ENCODE measurements at regions not wholly inside any gene's neighbourhood (a gene's known extent, or its start where the extent isn't known, plus 50 kb on each side); places are given as distances from the start of the nearest gene placed in this dataset.
"Not testable (repeated sequence)": the region's sequence is repeated elsewhere in the genome, so short reads cannot be mapped to it uniquely, and the experiment has no call there.

GRCh38 chr6:80962382-80962781, 790.1 kb downstream of the TENT5A start:
- H3K27ac Mint-ChIP-seq (ENCODE audit: unreplicated experiment) = no peak overlapping the region
- DNase-seq (ENCODE audit: extremely low spot score, unreplicated experiment) = no peak
- TF ChIP-seq, protein P1, sequence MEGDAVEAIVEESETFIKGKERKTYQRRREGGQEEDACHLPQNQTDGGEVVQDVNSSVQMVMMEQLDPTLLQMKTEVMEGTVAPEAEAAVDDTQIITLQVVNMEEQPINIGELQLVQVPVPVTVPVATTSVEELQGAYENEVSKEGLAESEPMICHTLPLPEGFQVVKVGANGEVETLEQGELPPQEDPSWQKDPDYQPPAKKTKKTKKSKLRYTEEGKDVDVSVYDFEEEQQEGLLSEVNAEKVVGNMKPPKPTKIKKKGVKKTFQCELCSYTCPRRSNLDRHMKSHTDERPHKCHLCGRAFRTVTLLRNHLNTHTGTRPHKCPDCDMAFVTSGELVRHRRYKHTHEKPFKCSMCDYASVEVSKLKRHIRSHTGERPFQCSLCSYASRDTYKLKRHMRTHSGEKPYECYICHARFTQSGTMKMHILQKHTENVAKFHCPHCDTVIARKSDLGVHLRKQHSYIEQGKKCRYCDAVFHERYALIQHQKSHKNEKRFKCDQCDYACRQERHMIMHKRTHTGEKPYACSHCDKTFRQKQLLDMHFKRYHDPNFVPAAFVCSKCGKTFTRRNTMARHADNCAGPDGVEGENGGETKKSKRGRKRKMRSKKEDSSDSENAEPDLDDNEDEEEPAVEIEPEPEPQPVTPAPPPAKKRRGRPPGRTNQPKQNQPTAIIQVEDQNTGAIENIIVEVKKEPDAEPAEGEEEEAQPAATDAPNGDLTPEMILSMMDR (IDR thresholded peaks at IDR 0.05) = no peak
- H3K4me1 Mint-ChIP-seq (ENCODE audit: unreplicated experiment) = no peaks in the 10 kb centered on the region
- no peaks in the 10 kb centered on the region for H3K36me3 Mint-ChIP-seq (ENCODE audit: unreplicated experiment)
- H3K9me3 Mint-ChIP-seq (ENCODE audit: unreplicated experiment) = no peaks in the 10 kb centered on the region
- peaks cover 6% of the 10 kb centered on the region for H3K27me3 Mint-ChIP-seq (ENCODE audit: unreplicated experiment)
- no peak overlapping the region for H3K4me3 Mint-ChIP-seq (ENCODE audit: unreplicated experiment)

- no peak for DNase-seq (ENCODE audit: extremely low spot score, unreplicated experiment)
- Mint-ChIP-seq H3K4me3 (ENCODE audit: unreplicated experiment) (no peak overlapping the region), H3K27me3 (ENCODE audit: unreplicated experiment) (peaks cover 6% of the 10 kb centered on the region), H3K9me3 (ENCODE audit: unreplicated experiment) (no peaks in the 10 kb centered on the region), H3K27ac (ENCODE audit: unreplicated experiment) (no peak overlapping the region), H3K36me3 (ENCODE audit: unreplicated experiment) (no peaks in the 10 kb centered on the region), H3K4me1 (ENCODE audit: unreplicated experiment) (no peaks in the 10 kb centered on the region)
- TF ChIP-seq, protein P1 (IDR thresholded peaks at IDR 0.05) = no peak
These were observed 791.3 kb downstream of the TENT5A start for GRCh38 chr6:80961166-80961565.

GRCh38 chr6:80959034-80959433, 793.4 kb downstream of the TENT5A start:
- TF ChIP-seq, protein P1 (IDR thresholded peaks at IDR 0.05) = no peak
- Mint-ChIP-seq H3K4me1 (ENCODE audit: unreplicated experiment) (no peaks in the 10 kb centered on the region), H3K27me3 (ENCODE audit: unreplicated experiment) (peaks cover 6% of the 10 kb centered on the region), H3K27ac (ENCODE audit: unreplicated experiment) (no peak overlapping the region), H3K36me3 (ENCODE audit: unreplicated experiment) (no peaks in the 10 kb centered on the region), H3K9me3 (ENCODE audit: unreplicated experiment) (no peaks in the 10 kb centered on the region), H3K4me3 (ENCODE audit: unreplicated experiment) (no peak overlapping the region)
- DNase-seq (ENCODE audit: extremely low spot score, unreplicated experiment) = no peak

- Mint-ChIP-seq H3K27ac (ENCODE audit: unreplicated experiment) (no peak overlapping the region), H3K4me3 (ENCODE audit: unreplicated experiment) (no peak overlapping the region), H3K9me3 (ENCODE audit: unreplicated experiment) (no peaks in the 10 kb centered on the region), H3K4me1 (ENCODE audit: unreplicated experiment) (no peaks in the 10 kb centered on the region), H3K36me3 (ENCODE audit: unreplicated experiment) (no peaks in the 10 kb centered on the region), H3K27me3 (ENCODE audit: unreplicated experiment) (peaks cover 10% of the 10 kb centered on the region)
- DNase-seq (ENCODE audit: extremely low spot score, unreplicated experiment) = no peak
- TF ChIP-seq, protein P1 (IDR thresholded peaks at IDR 0.05) = no peak
These were observed 795.6 kb downstream of the TENT5A start for GRCh38 chr6:80956898-80957297.

DNA sequence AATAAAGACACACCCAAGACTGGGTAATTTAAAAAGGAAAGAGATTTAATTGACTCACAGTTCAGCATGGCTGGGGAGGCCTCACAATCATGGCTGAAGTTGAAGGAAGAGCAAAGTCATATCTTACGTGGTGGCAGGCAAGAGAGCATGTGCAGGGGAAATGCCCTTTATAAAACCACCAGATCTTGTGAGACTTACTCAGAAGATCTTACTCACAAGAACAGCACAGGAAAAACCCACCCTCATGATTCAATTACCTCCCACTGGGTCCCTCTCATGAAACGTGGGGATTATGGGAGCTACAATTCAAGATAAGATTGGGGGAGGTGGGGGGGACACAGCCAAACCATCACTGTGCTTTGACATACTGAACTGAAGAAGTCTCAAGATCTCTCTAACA, 800.0 kb downstream of the TENT5A start:
- peaks cover 10% of the 10 kb centered on the region for H3K27me3 Mint-ChIP-seq (ENCODE audit: unreplicated experiment)
- not testable (repeated sequence) for H3K27ac Mint-ChIP-seq (ENCODE audit: unreplicated experiment); H3K36me3 Mint-ChIP-seq (ENCODE audit: unreplicated experiment)

DNA sequence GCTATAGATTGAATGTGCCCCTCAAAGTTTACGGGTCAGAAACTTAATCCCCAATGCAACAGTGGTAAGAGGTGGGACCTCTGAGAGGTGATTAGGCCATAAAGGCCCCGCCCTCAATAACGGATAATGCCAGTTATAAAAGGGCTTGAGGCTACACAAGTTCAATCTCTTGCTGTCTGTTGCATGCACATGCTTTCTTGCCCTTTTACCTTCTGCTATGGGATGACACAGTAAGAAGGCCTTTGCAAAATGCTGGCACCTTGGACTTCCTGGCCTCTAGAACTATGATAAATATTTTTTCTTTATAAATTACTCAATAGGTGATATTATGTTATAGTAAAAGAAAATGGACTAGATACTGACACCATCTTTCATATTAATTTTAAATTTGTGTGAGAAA, 806.1 kb downstream of the TENT5A start:
- DNase-seq (ENCODE audit: extremely low spot score, unreplicated experiment) = no peak
- Mint-ChIP-seq H3K27ac (ENCODE audit: unreplicated experiment) (no peak overlapping the region), H3K27me3 (ENCODE audit: unreplicated experiment) (no peaks in the 10 kb centered on the region), H3K4me3 (ENCODE audit: unreplicated experiment) (no peak overlapping the region), H3K36me3 (ENCODE audit: unreplicated experiment) (no peaks in the 10 kb centered on the region), H3K4me1 (ENCODE audit: unreplicated experiment) (no peaks in the 10 kb centered on the region), H3K9me3 (ENCODE audit: unreplicated experiment) (no peaks in the 10 kb centered on the region)
- TF ChIP-seq, protein P1 (IDR thresholded peaks at IDR 0.05) = no peak

More for the DNA sequence above, 800.0 kb downstream of the TENT5A start:
- H3K9me3 Mint-ChIP-seq (ENCODE audit: unreplicated experiment); DNase-seq (ENCODE audit: extremely low spot score, unreplicated experiment); H3K4me1 Mint-ChIP-seq (ENCODE audit: unreplicated experiment); H3K4me3 Mint-ChIP-seq (ENCODE audit: unreplicated experiment): not testable (repeated sequence)

Data from osteocyte (in vitro differentiated cells).